ENCODE measurements at regions not wholly inside any gene's neighbourhood (a gene's known extent, or its start where the extent isn't known, plus 50 kb on each side); places are given as distances from the start of the nearest gene placed in this dataset.

- no peak for DNase-seq
Measured at GRCh38 chr5:6872441-6873160, 159.4 kb downstream of the TENT4A start.

- no peak for DNase-seq
Measured at GRCh38 chr5:6873359-6873758, 160.1 kb downstream of the TENT4A start.

- no peak for DNase-seq
Measured at GRCh38 chr5:6875376-6875775, 162.1 kb downstream of the TENT4A start.

GRCh38 chr5:6877986-6878828 lies 165.0 kb downstream of the TENT4A start:
- no peak for DNase-seq

- DNase-seq, result no peak
Measured at GRCh38 chr5:6885581-6885980, 172.3 kb downstream of the TENT4A start.

GRCh38 chr5:6886866-6887265 lies 173.6 kb downstream of the TENT4A start:
- no peak for DNase-seq

- DNase-seq, result no peak
Measured at GRCh38 chr5:6889030-6889429, 175.8 kb downstream of the TENT4A start.

GRCh38 chr5:6899221-6899620 lies 186.0 kb downstream of the TENT4A start:
- no peak for DNase-seq

- DNase-seq, result no peak
Measured at GRCh38 chr5:6900247-6901227, 187.3 kb downstream of the TENT4A start.

GRCh38 chr5:6902094-6902493 lies 188.9 kb downstream of the TENT4A start:
- no peak for DNase-seq

GRCh38 chr5:6902597-6902996 lies 189.4 kb downstream of the TENT4A start:
- no peak for DNase-seq

GRCh38 chr5:6903934-6904333 lies 190.7 kb downstream of the TENT4A start:
- no peak for DNase-seq

GRCh38 chr5:6904860-6905259 lies 191.6 kb downstream of the TENT4A start:
- DNase-seq, result no peak

GRCh38 chr5:6905423-6905822 lies 192.2 kb downstream of the TENT4A start:
- no peak for DNase-seq

- DNase-seq, result no peak
Measured at GRCh38 chr5:6905883-6906282, 192.7 kb downstream of the TENT4A start.

- DNase-seq, result no peak
Measured at GRCh38 chr5:6907320-6907918, 194.2 kb downstream of the TENT4A start.

- DNase-seq, result no peak
Measured at GRCh38 chr5:6909901-6910300, 196.7 kb downstream of the TENT4A start.

- DNase-seq, result no peak
Measured at GRCh38 chr5:6910950-6911349, 197.7 kb downstream of the TENT4A start.

GRCh38 chr5:6914347-6914746 lies 201.1 kb downstream of the TENT4A start:
- DNase-seq, result no peak

- no peak for DNase-seq
Measured at GRCh38 chr5:6915574-6915973, 202.3 kb downstream of the TENT4A start.

- no peak for DNase-seq
Measured at GRCh38 chr5:6918255-6918654, 205.0 kb downstream of the TENT4A start.

- no peak for DNase-seq
Measured at GRCh38 chr5:6920628-6921256, 207.5 kb downstream of the TENT4A start.

Data from 8988T (cell line).